GM12865 (cell line): ENCODE measurements at regions not wholly inside any gene's neighbourhood (a gene's known extent, or its start where the extent isn't known, plus 50 kb on each side); places are given as distances from the start of the nearest gene placed in this dataset.

Source experiments
- DNase-seq: peaks from one replicate; pipeline ENCODE4 v3.0.0; 2010; ENCODE audit warnings: low read depth
- H3K4me3 ChIP-seq: 2 replicates; pipeline ENCODE4 v1.5.1; 2011; ENCODE audit warnings: mild to moderate bottlenecking, low read depth, low read length, control low read depth
- CTCF ChIP-seq: IDR thresholded peaks from 2 replicates; pipeline ENCODE4 v1.5.1; 2011; ENCODE audit warnings: low read length, control low read depth, low read depth, inconsistent platforms; ENCODE audit not compliant: insufficient read depth; ENCODE audit errors: missing control alignments

- DNase-seq: no peak
- no peak for TF ChIP-seq CTCF
- no peak overlapping the region for H3K4me3 ChIP-seq
Measured at GRCh38 chr3:14333621-14334020, 68.8 kb upstream of the SLC6A6 start.

GRCh38 chr3:14334136-14334535 lies 68.3 kb upstream of the SLC6A6 start:
- no peak for DNase-seq
- no peak overlapping the region for H3K4me3 ChIP-seq
- no peak for TF ChIP-seq CTCF

GRCh38 chr3:14334936-14335335 lies 67.5 kb upstream of the SLC6A6 start:
- TF ChIP-seq CTCF: no peak
- no peak for DNase-seq
- H3K4me3 ChIP-seq: no peak overlapping the region

- no peak for TF ChIP-seq CTCF
- no peak for DNase-seq
- no peak overlapping the region for H3K4me3 ChIP-seq
Measured at GRCh38 chr3:14335774-14336748, 66.3 kb upstream of the SLC6A6 start.

- TF ChIP-seq CTCF: no peak
- no peak overlapping the region for H3K4me3 ChIP-seq
- DNase-seq: no peak
Measured at GRCh38 chr3:14336749-14337598, 65.4 kb upstream of the SLC6A6 start.

- no peak overlapping the region for H3K4me3 ChIP-seq
- TF ChIP-seq CTCF: no peak
- DNase-seq: no peak
Measured at GRCh38 chr3:14337828-14338227, 64.6 kb upstream of the SLC6A6 start.
